ENCODE measurements at regions not wholly inside any gene's neighbourhood (a gene's known extent, or its start where the extent isn't known, plus 50 kb on each side); places are given as distances from the start of the nearest gene placed in this dataset.

DNA sequence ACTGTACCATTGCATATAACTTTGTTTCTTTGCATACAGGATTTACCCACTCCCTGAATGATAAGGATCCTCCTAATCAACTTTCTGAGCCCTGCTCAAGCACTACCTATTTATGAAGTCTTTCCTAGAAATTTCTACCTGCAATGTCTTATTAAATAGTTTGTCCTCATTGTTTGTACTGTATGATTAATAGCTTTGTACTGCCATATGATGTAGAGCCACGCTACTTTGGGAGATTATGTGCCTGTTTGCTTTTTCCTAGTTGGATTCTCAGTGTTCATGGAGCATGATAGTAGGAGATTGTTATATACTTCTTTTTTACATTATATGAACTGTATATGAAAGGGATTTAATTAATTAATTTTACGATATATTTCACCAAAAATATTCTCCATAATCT lies 327.1 kb upstream of the GALNT5 start:
- H3K4me1 ChIP-seq (ENCODE audit: control insufficient read depth, insufficient read depth, low read length, poor library complexity, severe bottlenecking) = no peaks in the 10 kb centered on the region
- no CpG with 5 or more reads among the region's 2 CpGs for WGBS, 2 experiments (ENCODE audit: insufficient coverage in 2 of 2)
- peaks cover 8% of the 10 kb centered on the region for H3K9me3 ChIP-seq (ENCODE audit: control insufficient read depth, low read length)
- H3K4me3 ChIP-seq (ENCODE audit: extremely low read depth, insufficient read depth, low read length, poor library complexity, severe bottlenecking) = no peak overlapping the region
- no peak overlapping the region for H3K27ac ChIP-seq (ENCODE audit: low read depth, low read length, severe bottlenecking)
- H3K36me3 ChIP-seq (ENCODE audit: control insufficient read depth, insufficient read depth, low read length) = no peaks in the 10 kb centered on the region

- H3K36me3 ChIP-seq (ENCODE audit: control insufficient read depth, insufficient read depth, low read length) = no peaks in the 10 kb centered on the region
- H3K27ac ChIP-seq (ENCODE audit: low read depth, low read length, severe bottlenecking) = no peak overlapping the region
- no peaks in the 10 kb centered on the region for H3K4me1 ChIP-seq (ENCODE audit: control insufficient read depth, insufficient read depth, low read length, poor library complexity, severe bottlenecking)
- no peaks in the 10 kb centered on the region for H3K9me3 ChIP-seq (ENCODE audit: control insufficient read depth, low read length)
- H3K4me3 ChIP-seq (ENCODE audit: extremely low read depth, insufficient read depth, low read length, poor library complexity, severe bottlenecking) = no peak overlapping the region
- WGBS, 2 experiments (ENCODE audit: insufficient coverage in 2 of 2) = 84 to 97% methylated on average over 3 of the region's 3 CpGs
Measured at GRCh38 chr2:156933645-156934225, 323.8 kb upstream of the GALNT5 start.

GRCh38 chr2:156935616-156936015 lies 321.9 kb upstream of the GALNT5 start:
- Histone ChIP-seq H3K9me3 (ENCODE audit: control insufficient read depth, low read length) (no peaks in the 10 kb centered on the region), H3K36me3 (ENCODE audit: control insufficient read depth, insufficient read depth, low read length) (no peaks in the 10 kb centered on the region), H3K4me3 (ENCODE audit: extremely low read depth, insufficient read depth, low read length, poor library complexity, severe bottlenecking) (no peak overlapping the region), H3K4me1 (ENCODE audit: control insufficient read depth, insufficient read depth, low read length, poor library complexity, severe bottlenecking) (no peaks in the 10 kb centered on the region), H3K27ac (ENCODE audit: low read depth, low read length, severe bottlenecking) (no peak overlapping the region)
- 86% methylated on average over 1 of the region's 5 CpGs; no CpG with 5 or more reads in 1 of the 2 experiments for WGBS, 2 experiments (ENCODE audit: insufficient coverage in 2 of 2)

DNA sequence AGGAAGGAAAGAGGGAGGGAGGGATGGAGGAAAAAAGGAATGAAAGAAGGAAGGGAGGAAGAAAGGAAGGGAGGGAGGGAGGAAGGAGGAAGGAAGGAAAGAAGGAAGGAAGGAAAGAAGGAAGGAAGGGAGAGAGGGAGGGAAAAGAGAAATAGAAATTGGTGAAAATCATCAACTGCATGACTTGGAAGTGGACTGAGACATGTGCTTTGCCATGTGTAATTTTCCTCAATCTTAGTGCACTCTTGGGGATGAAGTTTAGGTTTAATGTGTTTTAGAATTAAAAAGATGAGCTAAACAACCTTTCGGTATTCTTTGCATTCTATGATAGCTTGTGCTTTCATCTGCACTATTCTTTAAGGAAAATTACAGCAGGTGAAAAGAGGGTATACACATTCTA lies 320.1 kb upstream of the GALNT5 start:
- no peaks in the 10 kb centered on the region for H3K4me1 ChIP-seq (ENCODE audit: control insufficient read depth, insufficient read depth, low read length, poor library complexity, severe bottlenecking)
- no peaks in the 10 kb centered on the region for H3K36me3 ChIP-seq (ENCODE audit: control insufficient read depth, insufficient read depth, low read length)
- H3K4me3 ChIP-seq (ENCODE audit: extremely low read depth, insufficient read depth, low read length, poor library complexity, severe bottlenecking) = no peak overlapping the region
- H3K27ac ChIP-seq (ENCODE audit: low read depth, low read length, severe bottlenecking) = no peak overlapping the region
- no peaks in the 10 kb centered on the region for H3K9me3 ChIP-seq (ENCODE audit: control insufficient read depth, low read length)
- no CpG with 5 or more reads among the region's 1 CpG for WGBS, 2 experiments (ENCODE audit: insufficient coverage in 2 of 2)

GRCh38 chr2:156944871-156945270 lies 312.6 kb upstream of the GALNT5 start:
- no peak overlapping the region for H3K4me3 ChIP-seq (ENCODE audit: extremely low read depth, insufficient read depth, low read length, poor library complexity, severe bottlenecking)
- no peaks in the 10 kb centered on the region for H3K36me3 ChIP-seq (ENCODE audit: control insufficient read depth, insufficient read depth, low read length)
- 78% methylated on average over 1 of the region's 2 CpGs; no CpG with 5 or more reads in 1 of the 2 experiments for WGBS, 2 experiments (ENCODE audit: insufficient coverage in 2 of 2)
- no peak overlapping the region for H3K27ac ChIP-seq (ENCODE audit: low read depth, low read length, severe bottlenecking)
- H3K9me3 ChIP-seq (ENCODE audit: control insufficient read depth, low read length) = no peaks in the 10 kb centered on the region
- H3K4me1 ChIP-seq (ENCODE audit: control insufficient read depth, insufficient read depth, low read length, poor library complexity, severe bottlenecking) = no peaks in the 10 kb centered on the region

DNA sequence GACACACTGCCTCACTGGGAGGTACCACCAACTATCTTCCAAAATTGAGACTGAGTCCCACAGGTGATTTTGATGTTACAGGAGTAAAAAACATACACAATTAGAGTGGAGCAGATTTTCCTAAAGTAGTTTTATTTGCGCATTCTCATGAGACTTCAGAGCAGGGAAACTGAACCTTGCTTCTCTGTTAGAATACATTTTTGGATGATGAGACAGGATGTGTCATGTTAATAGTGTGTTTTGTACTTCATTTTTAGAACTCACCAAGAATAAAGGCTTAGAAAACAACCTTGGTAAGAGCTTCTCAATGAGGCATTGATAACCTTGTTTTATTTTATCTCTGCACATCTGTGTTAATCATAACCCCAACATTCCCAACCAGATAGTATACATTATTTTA lies 310.2 kb upstream of the GALNT5 start:
- no peaks in the 10 kb centered on the region for H3K36me3 ChIP-seq (ENCODE audit: control insufficient read depth, insufficient read depth, low read length)
- no peak overlapping the region for H3K27ac ChIP-seq (ENCODE audit: low read depth, low read length, severe bottlenecking)
- 80 to 100% methylated on average over 1 of the region's 1 CpG for WGBS, 2 experiments (ENCODE audit: insufficient coverage in 2 of 2)
- H3K9me3 ChIP-seq (ENCODE audit: control insufficient read depth, low read length) = no peaks in the 10 kb centered on the region
- no peaks in the 10 kb centered on the region for H3K4me1 ChIP-seq (ENCODE audit: control insufficient read depth, insufficient read depth, low read length, poor library complexity, severe bottlenecking)
- no peak overlapping the region for H3K4me3 ChIP-seq (ENCODE audit: extremely low read depth, insufficient read depth, low read length, poor library complexity, severe bottlenecking)

DNA sequence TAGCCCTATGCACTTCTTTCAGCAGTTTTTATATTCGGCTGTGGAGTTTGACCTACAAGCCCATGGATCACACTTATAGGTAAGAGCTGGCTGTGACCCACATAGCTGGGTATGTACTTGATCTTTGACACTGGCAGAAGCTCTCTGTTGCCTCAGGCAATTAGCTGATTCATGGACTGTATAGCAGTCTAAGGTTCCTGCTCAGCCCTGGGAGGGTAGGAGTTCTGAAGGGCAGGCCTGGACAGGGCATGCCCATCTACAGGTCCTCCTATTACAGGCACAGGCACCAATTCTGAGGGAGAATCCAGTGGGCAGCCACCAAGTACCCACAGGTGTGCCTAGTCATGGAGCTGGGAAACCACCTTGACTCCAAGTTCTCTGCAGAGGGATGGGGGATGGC lies 301.8 kb upstream of the GALNT5 start:
- H3K36me3 ChIP-seq (ENCODE audit: control insufficient read depth, insufficient read depth, low read length) = no peaks in the 10 kb centered on the region
- no peak overlapping the region for H3K27ac ChIP-seq (ENCODE audit: low read depth, low read length, severe bottlenecking)
- peaks cover 19% of the 10 kb centered on the region for H3K9me3 ChIP-seq (ENCODE audit: control insufficient read depth, low read length)
- no peaks in the 10 kb centered on the region for H3K4me1 ChIP-seq (ENCODE audit: control insufficient read depth, insufficient read depth, low read length, poor library complexity, severe bottlenecking)
- H3K4me3 ChIP-seq (ENCODE audit: extremely low read depth, insufficient read depth, low read length, poor library complexity, severe bottlenecking) = no peak overlapping the region
- 91% methylated on average over 1 of the region's 1 CpG; no CpG with 5 or more reads in 1 of the 2 experiments for WGBS, 2 experiments (ENCODE audit: insufficient coverage in 2 of 2)

DNA sequence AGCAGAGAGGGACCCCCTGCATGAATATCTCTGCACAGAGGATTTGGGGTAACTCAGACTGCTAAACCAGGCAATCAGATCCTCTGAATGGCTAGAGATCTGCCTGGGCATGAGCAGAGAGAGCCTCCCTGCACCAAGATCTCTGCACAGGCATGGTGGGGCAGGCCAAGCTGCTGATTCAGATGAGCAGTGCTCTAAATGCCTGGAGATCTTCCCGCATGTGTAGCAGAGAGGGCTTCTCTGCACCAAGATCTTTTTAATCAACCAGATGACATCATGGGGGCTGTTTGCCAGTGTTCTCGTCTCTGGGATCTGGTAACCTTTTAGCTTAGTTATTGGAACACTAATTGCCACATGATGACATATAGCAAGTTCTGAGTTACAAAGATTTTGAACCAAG lies 301.3 kb upstream of the GALNT5 start:
- H3K36me3 ChIP-seq (ENCODE audit: control insufficient read depth, insufficient read depth, low read length) = no peaks in the 10 kb centered on the region
- H3K27ac ChIP-seq (ENCODE audit: low read depth, low read length, severe bottlenecking) = no peak overlapping the region
- WGBS, 2 experiments (ENCODE audit: insufficient coverage in 2 of 2) = 83 to 100% methylated on average over 1 to 2 of the region's 2 CpGs
- H3K4me1 ChIP-seq (ENCODE audit: control insufficient read depth, insufficient read depth, low read length, poor library complexity, severe bottlenecking) = no peaks in the 10 kb centered on the region
- H3K4me3 ChIP-seq (ENCODE audit: extremely low read depth, insufficient read depth, low read length, poor library complexity, severe bottlenecking) = no peak overlapping the region
- H3K9me3 ChIP-seq (ENCODE audit: control insufficient read depth, low read length) = peaks cover 19% of the 10 kb centered on the region

DNA sequence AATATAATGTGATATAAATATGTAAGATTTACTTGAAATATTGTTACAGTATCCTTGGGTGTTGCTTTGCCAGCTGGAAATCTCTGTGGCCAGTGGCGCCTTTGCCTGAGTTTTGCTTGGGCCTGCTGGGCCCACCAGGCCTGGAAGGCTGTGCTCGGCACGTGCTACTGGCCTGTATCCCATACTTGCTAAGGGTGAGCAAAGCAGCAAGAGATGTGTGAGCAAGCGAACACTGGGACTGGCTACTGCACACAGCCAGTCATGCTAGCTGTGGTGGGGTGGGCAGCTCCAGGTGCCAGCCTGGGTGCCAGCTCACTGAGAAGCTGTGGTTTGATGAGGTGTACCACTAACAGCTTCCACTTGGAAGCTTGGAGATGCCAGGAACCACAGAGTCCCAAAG lies 299.1 kb upstream of the GALNT5 start:
- no peaks in the 10 kb centered on the region for H3K36me3 ChIP-seq (ENCODE audit: control insufficient read depth, insufficient read depth, low read length)
- H3K4me1 ChIP-seq (ENCODE audit: control insufficient read depth, insufficient read depth, low read length, poor library complexity, severe bottlenecking) = no peaks in the 10 kb centered on the region
- H3K4me3 ChIP-seq (ENCODE audit: extremely low read depth, insufficient read depth, low read length, poor library complexity, severe bottlenecking) = no peak overlapping the region
- peaks cover 19% of the 10 kb centered on the region for H3K9me3 ChIP-seq (ENCODE audit: control insufficient read depth, low read length)
- WGBS, 2 experiments (ENCODE audit: insufficient coverage in 2 of 2) = 89 to 100% methylated on average over 4 of the region's 4 CpGs
- H3K27ac ChIP-seq (ENCODE audit: low read depth, low read length, severe bottlenecking) = no peak overlapping the region

DNA sequence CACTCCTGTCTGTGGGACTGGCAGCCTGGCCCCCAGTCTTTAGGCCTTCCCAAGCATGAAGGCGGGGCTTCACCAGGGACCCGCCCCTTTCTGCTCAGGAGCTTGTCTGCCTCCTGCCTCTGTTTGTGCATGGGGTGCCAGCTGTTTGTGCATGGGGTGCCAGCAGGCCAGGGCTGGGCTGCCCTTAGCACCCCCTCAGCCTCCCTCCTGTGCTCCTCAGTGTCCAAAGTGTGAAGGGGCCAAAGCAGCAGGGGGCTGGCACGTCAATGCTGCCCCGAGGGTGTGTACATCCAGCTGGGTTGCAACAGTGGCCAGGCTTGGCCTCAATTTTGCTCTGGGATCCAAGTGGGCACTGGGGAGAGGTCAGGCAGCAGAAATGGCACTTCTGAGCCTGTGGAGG lies 298.0 kb upstream of the GALNT5 start:
- WGBS, 2 experiments (ENCODE audit: insufficient coverage in 2 of 2) = 76 to 100% methylated on average over 3 to 4 of the region's 4 CpGs
- Histone ChIP-seq H3K27ac (ENCODE audit: low read depth, low read length, severe bottlenecking) (no peak overlapping the region), H3K4me1 (ENCODE audit: control insufficient read depth, insufficient read depth, low read length, poor library complexity, severe bottlenecking) (no peaks in the 10 kb centered on the region), H3K36me3 (ENCODE audit: control insufficient read depth, insufficient read depth, low read length) (no peaks in the 10 kb centered on the region), H3K9me3 (ENCODE audit: control insufficient read depth, low read length) (peaks cover 19% of the 10 kb centered on the region), H3K4me3 (ENCODE audit: extremely low read depth, insufficient read depth, low read length, poor library complexity, severe bottlenecking) (no peak overlapping the region)

DNA sequence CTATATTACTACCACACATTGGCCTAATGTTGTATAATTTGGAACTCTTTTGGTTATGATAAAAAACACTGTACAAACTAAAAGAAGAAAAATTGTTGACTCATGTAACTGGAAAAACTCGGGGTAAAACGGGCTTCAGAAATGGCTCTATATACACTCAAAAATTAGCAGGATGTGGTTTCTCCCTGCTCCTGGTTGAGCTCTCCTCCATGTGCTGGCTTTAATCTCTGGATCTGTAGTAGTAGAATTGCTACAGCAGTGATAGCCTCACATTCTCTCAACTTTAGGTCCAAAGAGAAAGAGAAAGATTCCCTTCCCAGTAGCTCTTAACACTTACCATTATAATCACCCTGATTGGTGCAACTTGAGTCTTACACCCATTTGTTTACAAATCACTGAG lies 274.9 kb upstream of the GALNT5 start:
- Histone ChIP-seq H3K36me3 (ENCODE audit: control insufficient read depth, insufficient read depth, low read length) (no peaks in the 10 kb centered on the region), H3K4me3 (ENCODE audit: extremely low read depth, insufficient read depth, low read length, poor library complexity, severe bottlenecking) (no peak overlapping the region), H3K4me1 (ENCODE audit: control insufficient read depth, insufficient read depth, low read length, poor library complexity, severe bottlenecking) (no peaks in the 10 kb centered on the region), H3K9me3 (ENCODE audit: control insufficient read depth, low read length) (no peaks in the 10 kb centered on the region), H3K27ac (ENCODE audit: low read depth, low read length, severe bottlenecking) (no peak overlapping the region)
- whole genome bisulfite sequencing, 2 experiments (ENCODE audit: insufficient coverage in 2 of 2) = no CpG with 5 or more reads among the region's 2 CpGs

Measured in mesodermal cell (in vitro differentiated cells).